Coronary artery (tissue), 2 donors: ENCODE measurements at regions not wholly inside any gene's neighbourhood (a gene's known extent, or its start where the extent isn't known, plus 50 kb on each side); places are given as distances from the start of the nearest gene placed in this dataset.
"Not testable (repeated sequence)": the region's sequence is repeated elsewhere in the genome, so short reads cannot be mapped to it uniquely, and the experiment has no call there.

Experiments
- DNase-seq: peaks from one replicate; pipeline ENCODE4 v3.0.0-alpha.2; 2017; ENCODE audit warnings: low spot score
- H3K27ac ChIP-seq, 2 donors: fragments of 200-600 bp; sonication (generic); one replicate each; pipeline ENCODE4 v1.5.1; 2016 to 2019
- H3K4me3 ChIP-seq: fragments of 200-600 bp; sonication (generic); 2 replicates; pipeline ENCODE4 v1.5.1; 2016; ENCODE audit warnings: mild to moderate bottlenecking, moderate library complexity
- CTCF ChIP-seq: fragments of 200-600 bp; sonication (generic); IDR thresholded peaks from one replicate; pipeline ENCODE4 v1.5.1; 2019; ENCODE audit warnings: antibody characterized with exemption

DNA sequence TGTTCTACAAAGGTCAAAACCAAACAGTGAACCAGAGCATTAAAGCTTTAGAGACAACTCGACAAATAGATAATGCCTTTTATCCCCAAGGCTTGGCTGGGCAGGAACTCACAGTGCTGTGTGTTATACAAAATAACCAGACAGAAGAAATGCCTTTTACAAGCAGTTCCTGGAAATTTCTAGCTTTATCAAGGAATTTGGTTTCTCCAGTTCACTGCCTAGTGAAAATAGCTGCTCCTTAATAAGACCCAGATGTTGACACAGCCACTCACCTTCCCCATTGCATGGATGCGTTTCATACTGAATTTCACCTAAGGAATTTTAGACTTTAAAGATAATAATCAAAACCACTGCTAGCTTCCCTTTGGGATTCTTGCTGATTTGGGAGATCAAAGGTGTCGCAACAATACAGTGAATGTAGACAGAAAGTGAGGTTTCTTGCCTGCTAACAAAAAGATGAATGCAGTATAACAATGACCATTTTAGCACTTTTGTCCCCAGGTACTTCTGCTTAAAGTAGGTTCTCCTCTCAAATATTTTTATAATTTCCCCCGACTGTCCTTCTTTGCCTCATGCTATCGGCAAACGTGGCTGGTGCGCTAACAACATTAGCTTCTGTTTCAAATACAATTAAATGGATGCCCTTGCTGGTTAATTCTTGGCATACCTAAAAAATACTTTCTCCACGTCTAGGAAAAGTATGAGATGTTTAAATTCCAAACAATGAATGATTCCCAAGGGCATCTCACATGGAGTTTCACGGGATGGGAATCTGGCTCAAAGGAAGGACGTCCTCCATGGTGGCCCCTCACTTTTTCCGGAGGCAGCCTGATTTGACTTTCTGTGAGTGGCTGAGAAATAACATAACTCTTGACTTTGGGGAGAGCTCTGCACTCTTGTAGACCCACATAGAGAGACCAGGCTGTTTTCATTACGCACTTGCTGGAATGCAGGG is 162.4 kb downstream of the C12orf75 start:
- DNase-seq, result no peak
- no peak for TF ChIP-seq CTCF
- H3K27ac ChIP-seq, result no peak overlapping the region
- no peak overlapping the region for H3K4me3 ChIP-seq

DNA sequence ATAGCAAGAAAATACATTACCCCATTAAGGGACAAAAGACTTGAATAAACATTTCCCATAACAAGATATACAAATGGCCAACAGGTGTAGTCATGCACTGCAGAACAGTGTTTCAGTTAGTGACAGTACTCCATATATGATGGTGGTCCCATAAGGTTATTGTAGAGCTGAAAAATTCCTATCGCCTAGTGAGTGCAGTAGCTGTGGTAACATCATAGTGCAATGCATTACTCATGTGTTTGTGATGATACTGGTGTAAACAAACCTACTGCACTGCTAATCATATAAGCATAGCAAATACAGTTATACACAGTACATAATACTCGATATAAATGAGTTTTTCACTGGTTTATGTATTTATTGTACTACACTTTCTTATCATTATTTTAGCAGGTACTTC is 168.7 kb downstream of the C12orf75 start:
- TF ChIP-seq CTCF, result no peak
- no peak overlapping the region for H3K27ac ChIP-seq
- no peak for DNase-seq
- no peak overlapping the region for H3K4me3 ChIP-seq

- DNase-seq, H3K27ac ChIP-seq, H3K4me3 ChIP-seq: not testable (repeated sequence)
Observed at GRCh38 chr12:105500676-105501075, 170.2 kb downstream of the C12orf75 start.

GRCh38 chr12:105502426-105502930 is 172.0 kb downstream of the C12orf75 start:
- no peak for DNase-seq
- no peak overlapping the region for H3K27ac ChIP-seq
- H3K4me3 ChIP-seq, result no peak overlapping the region
- no peak for TF ChIP-seq CTCF

GRCh38 chr12:105503619-105504018 is 173.1 kb downstream of the C12orf75 start:
- Histone ChIP-seq H3K27ac (no peak overlapping the region), H3K4me3 (no peak overlapping the region)
- no peak for TF ChIP-seq CTCF
- no peak for DNase-seq

GRCh38 chr12:105504286-105504685 is 173.8 kb downstream of the C12orf75 start:
- no peak for TF ChIP-seq CTCF
- H3K27ac ChIP-seq, result no peak overlapping the region

GRCh38 chr12:105506678-105507310 is 176.3 kb downstream of the C12orf75 start:
- Histone ChIP-seq H3K4me3 (no peak overlapping the region), H3K27ac (no peak overlapping the region)
- no peak for DNase-seq
- no peak for TF ChIP-seq CTCF

More at GRCh38 chr12:105504286-105504685, 173.8 kb downstream of the C12orf75 start:
- DNase-seq, result no peak
- H3K4me3 ChIP-seq, result no peak overlapping the region
